ENCODE measurements at regions not wholly inside any gene's neighbourhood (a gene's known extent, or its start where the extent isn't known, plus 50 kb on each side); places are given as distances from the start of the nearest gene placed in this dataset.

DNA sequence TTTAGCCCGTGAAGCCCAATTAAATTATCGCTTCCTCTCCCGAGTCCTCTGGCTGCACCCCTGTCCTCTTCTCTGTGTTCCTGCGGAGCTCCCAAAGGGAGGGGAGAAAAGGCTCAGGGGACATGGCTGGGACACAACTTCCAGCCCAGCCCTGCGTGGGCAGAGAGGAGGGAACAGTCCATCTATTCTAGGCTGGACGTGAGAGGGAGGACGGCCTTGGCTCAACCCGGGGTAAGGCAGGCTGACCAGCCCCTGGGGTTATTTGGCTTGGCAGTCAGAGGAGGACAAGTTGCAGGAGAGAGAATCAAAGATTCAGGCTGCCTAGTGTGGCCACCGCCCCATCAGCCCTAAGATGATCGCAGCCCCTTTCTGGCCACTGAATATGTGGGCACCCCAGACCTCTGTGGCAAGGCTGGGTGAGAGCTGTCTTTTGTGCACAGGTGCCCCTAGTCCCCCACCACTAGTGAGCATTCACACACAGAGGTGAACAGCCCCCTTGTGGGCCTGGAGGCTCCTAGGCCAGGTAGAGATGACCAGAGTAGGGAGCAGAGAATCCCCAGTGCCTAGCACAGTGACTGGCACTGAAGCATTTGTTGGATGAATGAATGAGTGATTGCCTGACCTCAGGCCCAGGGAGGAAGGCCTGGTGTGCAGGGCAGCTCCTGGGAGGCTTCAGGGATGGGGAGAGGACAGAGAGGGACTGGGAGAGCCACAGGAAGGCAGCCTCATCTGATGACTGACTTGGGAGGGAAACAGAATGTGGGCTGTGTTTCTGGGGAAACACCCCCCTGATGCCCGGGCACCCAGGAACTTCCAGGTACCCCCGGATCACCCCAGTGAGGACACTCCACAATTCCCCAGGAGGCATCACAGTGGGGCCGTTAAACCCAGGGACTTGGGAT, 133.9 kb downstream of the C9orf50 start:
- no peak for DNase-seq

DNA sequence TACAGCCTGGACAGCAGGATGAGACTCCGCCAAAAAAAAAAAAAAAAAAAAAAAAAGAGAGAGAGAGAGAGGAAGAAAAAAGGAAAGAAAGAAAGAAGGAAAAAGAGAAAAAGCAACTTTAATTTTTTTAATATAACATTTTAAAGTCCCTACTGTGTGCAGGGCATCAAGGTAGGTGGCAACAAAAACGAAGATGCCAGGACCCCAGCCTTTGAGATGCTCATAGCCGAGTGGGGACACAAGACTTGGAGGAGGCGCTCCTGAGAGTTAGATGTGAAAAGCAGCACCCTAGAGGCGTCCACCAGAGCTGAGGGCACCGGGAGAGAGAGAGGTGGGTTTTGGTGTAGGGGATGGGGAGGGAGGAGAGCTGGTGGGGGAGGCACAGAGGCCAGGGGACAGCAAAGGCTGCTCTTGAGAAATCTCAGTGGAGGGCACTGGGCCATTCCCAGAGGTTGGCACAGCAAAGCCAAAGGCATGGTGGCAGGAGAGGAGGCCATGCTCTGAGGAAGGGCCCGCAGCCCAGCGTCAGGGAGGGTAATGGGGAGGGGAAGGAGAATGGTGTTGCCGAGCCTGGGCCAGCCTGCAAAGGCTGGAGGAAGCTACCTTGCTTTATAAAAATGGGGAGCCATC, 135.6 kb downstream of the C9orf50 start:
- no peak for DNase-seq

DNA sequence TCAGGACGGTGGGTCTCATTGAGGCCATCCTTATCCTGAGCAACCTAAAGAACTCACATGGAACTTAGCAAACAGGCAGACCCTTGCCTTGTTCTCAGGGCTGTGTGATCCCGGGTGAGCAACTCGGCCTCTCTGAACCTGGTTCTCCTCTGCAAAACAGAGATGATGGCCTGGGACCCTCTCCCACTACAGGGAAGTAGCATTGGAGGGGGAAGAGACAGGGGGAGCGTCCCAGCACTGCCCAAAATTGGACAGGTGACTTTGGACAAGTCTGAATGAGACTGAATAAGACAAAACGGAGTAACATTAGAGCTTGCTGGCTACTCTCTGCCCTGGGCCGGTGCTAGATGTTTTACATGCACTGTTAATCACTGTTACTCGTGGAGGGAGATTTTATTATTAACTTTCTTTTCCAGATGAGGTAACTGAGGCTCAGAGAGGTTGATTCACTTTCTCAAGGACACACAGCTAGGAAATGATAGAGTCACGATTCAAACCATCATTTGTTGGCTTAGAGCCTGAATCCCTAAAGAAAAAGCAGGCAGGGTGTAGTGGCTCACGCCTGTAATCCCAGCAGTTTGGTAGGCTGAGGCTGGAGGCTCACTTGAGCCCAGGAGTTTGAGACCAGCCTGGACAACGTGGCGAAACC, 136.4 kb downstream of the C9orf50 start:
- DNase-seq, result no peak

DNA sequence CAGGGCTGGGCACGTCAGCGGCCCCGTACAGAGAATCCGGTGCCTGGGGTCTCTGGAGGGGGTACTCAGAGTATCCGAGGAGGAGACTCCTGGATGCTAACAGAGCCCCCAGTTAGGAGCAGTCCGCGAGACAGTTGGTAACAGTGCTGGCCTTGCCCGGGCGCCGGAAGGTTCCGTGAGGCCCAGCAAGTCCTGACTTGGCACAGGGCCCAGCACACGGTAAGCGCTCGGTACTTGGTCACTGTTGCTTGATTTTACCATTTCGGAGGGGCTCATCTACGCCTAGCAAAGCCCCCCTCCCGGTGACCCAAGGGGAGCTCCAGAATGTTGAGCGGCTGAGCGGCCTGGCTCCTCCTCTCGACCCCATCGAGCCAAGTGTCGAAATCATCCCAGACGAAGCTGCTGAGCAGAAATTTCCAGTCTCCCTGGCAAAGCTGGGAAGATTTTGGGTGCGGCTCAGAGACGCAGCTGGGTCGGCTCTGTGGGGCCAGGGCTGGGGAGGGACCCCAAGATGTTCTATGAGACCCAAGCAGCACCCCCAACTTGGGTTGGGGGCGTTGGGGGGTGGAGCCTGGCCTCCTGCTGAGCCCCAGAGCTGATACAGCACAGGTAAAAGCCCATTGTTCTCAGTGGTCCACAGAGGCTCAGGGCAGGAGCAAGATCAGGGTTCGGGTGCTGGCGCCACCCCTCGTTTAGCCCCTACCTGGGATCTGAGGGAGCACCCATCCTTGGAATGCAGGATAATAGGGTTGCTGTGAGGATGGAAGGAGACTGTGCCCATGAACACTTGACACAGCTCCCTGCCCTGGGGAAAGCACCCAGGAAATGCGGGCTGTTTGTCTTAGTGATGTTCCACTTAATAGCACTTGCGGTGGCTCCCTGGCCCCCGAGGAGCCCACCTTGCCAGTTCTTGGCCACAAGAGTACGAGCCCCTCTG, 137.2 kb downstream of the C9orf50 start:
- peak; percentile 47 for DNase-seq

DNA sequence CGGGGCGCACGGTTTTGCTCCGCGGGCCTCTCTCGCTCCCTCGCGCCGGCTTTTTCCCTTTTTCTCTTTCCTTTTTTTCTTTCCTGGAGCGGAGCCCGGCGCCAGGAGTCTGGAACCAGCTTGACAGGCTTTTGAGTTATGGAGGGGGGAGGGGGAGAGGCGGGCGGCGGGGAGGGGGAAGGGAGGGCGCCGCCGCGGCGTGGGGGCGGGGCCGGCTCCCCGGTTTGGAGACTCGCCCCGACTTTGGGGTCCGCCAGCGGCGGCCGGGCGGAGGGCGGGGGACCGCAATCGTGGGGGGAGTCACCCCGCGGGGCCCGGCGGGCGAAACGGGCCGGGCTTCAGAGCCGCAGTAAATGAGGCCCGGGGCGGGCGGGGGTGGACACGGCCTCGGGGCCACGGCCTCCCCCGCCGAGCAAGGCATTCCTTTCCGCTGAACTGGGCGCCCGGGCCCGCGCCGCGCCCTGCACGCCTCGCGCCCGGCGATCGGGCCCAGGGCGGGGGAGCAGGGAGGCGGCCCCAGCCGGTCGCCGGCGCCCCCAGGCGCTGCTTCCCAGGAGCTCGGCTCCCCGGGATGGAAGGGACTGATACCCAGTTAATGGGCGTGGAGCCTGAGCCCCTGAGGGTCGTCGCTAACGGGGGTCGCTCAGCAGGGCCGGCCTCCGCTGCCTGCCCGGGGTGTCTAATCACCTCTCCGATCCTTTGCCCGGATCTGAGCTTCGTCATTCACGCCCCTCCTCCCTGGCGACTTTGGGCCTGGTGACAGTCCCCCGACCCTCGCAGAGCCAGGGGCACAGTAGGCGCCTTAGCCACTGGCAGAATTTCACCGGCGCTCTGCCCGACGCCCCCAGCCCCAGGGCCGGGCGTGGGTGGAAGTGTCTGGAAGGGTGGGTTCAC, 138.1 kb downstream of the C9orf50 start:
- peak; percentile 33 for DNase-seq

DNA sequence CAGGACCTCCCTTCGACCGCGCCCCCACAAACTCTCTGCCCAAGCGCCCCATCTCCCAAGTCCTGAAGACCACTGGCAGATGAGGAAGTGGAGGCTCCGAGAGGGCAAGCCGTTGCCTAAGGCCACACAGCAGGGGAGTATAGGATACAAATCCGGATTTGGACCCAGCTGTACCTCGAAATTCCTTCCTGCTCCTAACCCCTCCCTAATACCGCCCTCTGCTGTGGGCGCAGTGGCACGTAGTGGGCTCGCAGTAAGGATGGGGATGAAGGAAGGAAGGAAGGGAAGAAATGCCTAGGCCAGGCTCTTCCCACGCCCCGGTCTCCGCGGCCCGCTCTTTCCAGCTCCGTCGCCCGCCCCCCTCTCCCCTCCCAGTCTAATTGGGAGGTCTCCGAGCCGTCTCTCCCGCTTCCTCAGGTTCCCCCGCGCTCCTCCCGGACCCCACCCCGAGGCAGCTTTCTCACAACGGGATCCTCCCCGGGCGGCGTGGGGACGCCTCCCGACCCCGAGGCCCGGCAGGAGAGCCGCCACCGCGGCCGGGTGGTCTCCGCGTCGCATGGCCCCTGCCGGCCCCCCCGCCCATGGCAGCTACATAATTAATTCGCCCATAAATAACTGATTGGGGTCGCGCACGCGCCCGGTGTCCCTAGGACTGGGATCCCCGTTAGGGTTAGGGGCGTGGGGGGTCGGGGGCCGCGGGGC, 138.9 kb downstream of the C9orf50 start:
- no peak for DNase-seq

DNA sequence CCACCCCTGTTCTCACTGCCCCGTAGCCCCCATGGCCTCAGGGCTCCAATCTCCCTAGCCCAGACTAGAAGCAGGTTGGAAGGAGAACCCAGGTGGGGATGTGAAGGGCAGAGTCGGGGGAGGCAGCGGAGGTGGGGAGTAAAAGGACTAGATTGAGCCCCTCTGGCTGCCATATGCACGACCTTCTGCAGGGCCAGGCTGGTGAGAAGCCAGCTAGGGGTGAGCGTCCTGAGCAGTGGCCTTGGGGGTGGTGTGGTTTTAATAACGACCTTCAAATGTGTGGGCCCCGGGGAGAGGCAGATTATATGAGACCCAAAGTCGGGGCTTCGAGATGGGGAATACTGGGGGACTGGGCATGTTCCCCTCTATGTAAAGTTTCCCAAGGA, 139.5 kb downstream of the C9orf50 start:
- no peak for DNase-seq

DNA sequence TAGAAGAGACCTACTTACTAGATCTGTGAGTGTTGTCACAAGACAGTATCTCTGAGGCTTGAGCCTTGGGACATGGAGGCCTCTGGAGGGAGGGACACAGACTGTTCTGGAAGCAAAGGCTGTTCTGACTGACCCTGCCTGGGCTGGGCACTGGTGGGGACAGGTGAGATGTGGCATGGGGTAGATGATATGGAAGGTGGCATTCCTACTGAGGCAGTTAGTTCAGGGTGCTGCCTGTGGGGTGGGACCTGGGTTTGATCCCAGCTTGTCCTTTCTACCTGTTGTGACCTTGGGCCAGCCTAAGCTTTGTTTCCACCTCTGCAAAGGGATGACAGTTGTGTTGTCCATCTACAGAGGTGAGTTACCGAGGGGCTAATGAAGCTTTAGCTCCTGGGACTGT, 140.2 kb downstream of the C9orf50 start:
- no peak for DNase-seq

DNA sequence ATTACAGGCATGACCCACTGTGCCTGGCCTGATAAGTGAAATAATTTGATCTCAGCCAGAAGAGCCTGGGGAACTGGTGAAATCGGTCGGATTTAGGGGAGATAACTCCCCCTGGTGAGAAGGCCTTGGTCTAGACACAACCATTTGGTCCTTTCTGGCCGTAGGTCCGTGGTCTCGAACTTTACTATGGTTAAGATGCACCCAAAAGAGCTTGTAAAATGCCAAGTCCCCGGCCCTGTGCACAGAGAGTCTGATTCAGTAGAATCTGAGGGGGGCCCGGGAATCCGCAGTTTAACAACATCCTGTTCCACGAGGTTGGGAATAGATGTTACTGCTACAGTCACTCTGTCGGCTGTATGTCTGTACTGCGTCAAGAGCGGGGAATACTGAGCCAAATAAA, 140.7 kb downstream of the C9orf50 start:
- DNase-seq, result no peak

DNA sequence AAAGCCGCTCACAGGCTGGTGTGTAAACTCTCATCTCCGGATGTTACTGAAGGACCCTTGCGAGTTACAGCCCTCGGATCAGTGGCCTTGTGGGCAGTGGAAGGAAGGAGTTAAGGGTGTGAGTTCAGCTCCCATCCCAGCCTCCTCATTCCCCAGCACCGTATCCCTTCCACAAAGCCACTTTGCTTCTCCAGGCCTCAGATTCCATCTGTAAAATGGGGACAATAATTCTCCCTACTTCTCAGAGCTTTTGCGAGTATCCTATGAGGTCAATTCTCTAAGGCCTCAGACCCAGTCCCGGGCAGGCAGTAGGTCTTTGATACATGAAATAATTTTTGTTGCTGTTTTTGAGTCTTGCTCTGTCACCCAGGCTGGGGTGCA, 141.3 kb downstream of the C9orf50 start:
- no peak for DNase-seq

DNA sequence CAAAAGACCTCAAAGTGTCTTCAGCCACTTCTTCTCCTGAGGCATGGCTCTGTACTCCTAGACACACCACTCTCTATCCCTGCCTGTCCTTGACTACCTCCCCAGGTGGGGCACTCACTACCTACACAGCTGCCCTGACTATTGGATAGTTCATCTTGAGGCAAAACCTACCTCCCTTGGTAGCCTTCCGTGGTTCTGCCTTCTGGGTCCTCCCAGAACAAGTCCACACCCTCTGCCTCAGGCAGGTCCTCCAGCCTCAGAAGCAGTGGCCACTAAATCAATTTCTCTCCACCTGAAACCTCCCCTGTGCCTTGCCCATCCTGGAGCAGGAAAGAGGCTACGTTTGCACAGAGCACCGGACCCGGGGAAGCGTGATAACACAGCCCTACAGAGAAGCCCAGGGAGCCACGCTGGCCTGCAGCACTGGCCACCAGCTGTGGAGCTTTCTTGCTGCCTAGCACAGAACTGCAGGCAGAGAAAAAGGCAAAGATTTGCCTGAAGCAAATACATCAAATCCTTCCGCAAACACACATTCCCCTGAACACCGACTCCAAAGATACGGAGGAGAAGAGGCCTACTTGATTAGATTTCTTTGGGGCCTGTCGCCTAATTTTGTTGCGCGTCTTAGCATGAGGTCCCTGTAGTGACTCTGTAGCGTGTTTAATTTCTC, 141.8 kb downstream of the C9orf50 start:
- DNase-seq, result no peak

DNA sequence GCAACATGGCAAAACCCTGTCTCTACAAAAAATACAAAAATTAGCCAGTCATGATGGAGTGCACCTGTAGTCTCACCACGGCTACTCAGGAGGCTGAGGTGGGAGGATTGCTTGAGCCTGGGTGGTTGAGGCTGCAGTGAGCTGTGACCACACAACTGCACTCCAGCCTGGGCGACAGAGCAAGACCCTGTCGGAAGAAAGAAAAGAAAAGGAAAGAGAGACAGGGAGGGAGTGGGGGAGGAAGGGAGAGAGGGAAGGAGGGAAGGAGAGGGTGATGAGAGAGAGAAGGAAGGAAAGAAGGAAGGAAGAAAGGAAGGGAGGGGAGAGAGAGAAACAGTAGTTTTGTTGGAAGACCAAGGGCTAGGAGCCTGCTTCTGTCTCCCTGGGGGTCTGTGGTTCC, 142.4 kb downstream of the C9orf50 start:
- DNase-seq, result no peak

DNA sequence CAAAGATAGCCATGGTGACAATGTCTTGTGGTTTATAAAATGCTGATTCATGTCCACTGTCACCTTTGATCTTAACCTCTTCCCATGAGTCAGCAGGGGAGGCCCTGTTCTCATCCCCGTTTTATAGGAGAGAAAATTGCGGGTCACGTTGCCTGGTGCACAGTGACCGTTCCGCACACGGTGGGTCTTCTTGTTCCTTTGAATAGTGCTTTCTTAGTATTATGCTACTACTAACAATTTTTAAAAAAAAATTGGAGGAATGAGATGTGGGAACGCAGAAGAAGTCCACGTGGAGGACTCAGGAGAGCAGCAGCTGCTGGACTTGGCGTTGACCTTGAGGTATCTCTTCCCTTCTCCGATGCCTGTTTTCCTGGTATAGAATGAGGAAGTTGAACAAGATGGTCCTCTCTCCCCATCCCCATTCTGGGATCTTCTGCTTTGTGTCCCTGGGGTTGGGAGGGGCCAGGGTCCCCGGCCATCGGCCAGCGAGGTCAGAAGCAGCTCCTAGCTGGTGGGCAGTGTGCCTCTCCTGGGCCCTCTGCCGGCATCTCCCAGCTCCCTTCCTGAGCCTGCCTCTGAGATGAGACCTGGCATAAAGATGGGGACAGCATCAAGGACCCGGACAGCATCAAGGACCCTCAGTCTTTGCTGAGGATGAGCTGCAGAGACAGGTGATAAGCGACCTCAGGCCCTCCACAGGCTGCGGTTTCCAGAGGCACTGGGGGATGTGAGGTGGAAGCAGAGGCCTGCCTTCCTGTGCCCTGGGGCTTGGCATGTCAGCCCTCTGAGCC, 143.9 kb downstream of the C9orf50 start:
- no peak for DNase-seq

DNA sequence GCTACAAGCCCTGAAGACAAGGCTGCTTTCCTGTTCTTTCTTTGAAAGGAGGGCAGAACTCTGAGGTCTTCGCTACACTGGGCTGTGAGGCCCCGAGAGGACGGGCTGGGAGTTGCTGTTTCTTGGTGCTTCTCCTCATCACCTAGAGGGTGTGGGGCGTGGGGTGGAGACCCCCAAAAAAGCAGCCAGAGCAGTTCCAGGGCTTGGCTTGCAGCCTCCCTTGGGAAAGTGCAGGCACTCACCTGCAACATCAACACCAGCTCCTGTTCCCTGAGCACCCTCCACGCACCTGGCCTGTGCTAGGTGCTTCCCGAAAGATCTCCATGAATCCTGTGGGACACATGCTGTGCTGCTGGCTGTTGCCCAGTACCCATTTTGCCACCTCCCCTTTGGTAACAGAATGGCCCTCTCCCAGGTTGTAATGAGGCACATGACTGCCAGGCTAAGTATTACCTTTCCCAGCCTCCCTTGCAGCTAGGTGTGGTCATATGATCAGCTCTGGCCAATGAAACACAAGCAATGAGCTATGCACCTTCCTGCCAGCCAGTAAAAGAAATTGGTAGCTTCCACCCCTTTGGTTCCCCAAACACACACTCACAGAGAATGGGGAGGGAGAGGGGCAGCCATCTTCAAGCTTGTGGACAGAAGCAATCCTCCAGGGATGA, 146.0 kb downstream of the C9orf50 start:
- no peak for DNase-seq

DNA sequence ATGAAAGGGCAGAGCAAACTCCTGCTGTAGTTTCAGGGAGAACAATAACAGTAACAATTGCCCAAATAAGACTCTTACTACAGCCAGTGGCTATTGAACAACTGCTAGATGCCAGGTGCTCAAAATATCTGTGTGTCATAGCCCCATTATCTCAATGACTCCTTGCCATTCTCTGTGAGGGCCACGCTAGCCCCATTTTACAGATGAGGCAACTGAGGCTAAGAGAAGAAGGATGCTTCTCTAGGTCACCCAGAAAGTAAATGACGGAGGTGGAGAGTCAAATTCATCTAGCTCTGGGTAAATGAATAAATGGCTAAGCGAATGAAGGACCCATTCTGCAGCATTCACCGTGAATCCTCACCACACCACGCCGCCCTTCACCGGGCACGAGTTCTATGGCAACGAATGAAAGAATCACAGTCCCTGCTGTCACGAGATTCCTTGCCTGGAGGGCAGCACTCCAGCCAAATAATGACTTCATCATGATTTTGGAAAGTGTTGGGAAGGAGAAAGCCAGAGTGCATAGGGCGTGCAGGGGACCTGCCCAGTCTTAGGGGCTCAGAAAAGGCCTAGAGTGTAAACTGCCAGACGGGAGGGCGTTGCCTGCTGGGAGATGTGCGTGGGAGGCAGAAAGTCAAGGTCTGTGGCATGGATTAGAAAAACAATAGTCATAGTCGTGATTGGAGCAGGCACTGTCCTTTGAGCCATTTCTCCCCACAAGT, 147.2 kb downstream of the C9orf50 start:
- no peak for DNase-seq

DNA sequence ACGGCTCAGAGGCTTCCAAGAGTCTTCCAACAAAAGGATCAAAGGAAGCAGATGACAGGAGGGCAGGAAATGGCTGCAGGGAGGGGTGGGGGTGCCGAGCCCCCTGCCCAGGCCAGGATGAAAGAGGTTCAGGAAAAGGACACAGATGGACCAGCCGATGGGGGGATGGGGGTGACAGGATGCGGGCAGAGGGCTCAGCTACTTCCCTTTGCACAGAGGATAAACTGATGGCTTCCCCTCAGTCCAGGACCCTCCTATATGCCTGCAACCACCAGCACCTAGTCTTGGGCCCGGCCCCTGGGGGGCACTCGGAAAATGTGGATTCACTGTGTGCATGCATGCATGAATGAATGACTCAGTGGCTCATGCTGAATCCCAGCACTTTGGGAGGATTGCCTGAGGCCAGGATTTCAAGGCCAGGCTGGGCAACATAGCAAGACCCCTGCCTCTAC, 148.2 kb downstream of the C9orf50 start:
- no peak for DNase-seq

DNA sequence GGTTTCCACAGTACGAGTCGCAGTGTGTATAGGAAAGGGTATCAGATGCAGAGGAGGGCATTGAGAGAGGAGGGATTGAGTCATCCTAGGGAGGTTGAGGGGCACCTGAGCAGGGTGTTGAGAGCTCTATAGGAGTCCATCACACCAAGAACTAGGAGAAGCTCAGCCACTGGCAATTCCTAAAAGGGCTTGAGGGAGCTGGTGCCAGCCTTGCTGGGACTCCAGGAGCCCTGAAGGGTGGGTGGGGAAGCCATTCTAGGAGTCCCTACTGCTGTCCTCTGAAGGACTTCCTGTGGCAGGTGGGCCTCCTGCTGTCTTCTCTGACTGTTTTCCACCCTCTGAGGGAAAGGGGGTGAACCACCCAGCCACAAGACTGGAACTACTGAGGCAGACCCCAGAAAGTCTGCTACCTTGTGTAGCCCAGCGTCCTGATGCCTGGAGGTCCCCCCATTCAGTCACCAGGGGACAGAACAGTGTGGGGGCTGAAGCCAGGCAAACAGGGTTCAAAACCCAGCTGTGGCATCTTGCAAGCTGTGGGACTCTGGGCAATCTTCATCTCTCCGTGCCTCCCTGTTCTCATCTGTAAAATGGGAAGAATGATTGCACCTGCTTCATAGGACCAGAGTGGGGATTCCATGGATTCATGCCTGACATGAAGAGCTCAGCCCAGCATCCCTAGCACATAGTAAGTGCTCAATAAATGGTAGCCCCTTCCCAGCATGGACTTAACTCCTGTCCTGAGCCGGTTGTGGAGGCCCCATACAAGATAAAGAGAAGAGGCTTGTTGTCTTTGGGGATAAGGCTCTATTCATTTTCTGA, 149.5 kb downstream of the C9orf50 start:
- DNase-seq, result no peak

DNA sequence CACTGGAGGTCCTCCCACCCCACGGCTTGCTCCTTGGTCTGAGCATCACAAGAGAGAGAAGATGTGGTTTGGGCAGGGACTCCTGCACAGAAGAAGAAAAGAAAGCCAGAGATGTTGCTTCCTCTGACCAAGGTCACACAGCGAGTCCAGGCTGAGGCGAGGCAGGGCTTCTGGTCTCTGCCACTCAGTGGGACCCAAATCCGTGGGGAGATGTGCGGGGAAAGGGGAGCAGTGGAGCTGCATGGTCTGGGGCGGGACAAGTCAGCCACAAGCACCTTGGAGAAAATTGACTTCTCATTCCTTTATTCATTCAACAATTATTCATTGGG, 150.9 kb downstream of the C9orf50 start:
- no peak for DNase-seq

Measured in CD4-positive, alpha-beta T cell treated with Interleukin-15 for 1 hour (primary cell).